GM18508 (cell line): ENCODE measurements at regions not wholly inside any gene's neighbourhood (a gene's known extent, or its start where the extent isn't known, plus 50 kb on each side); places are given as distances from the start of the nearest gene placed in this dataset.

ENCODE experiments used
- ATAC-seq: cut with Tn5 transposase; IDR thresholded peaks from one replicate; pipeline ENCODE4 v1.9.1; 2021; ENCODE audit warnings: moderate number of reproducible peaks; ENCODE audit not compliant: insufficient read depth, unreplicated experiment

GRCh38 chr11:15884141-15884540 lies 472.2 kb downstream of the SOX6 start:
- no peak for ATAC-seq

GRCh38 chr11:15884777-15885540 lies 471.4 kb downstream of the SOX6 start:
- ATAC-seq: no peak

- ATAC-seq: no peak
These were observed 470.5 kb downstream of the SOX6 start for GRCh38 chr11:15885854-15886253.

- no peak for ATAC-seq
These were observed 470.0 kb downstream of the SOX6 start for GRCh38 chr11:15886299-15886698.

GRCh38 chr11:15886866-15887265 lies 469.5 kb downstream of the SOX6 start:
- no peak for ATAC-seq

- ATAC-seq: no peak
These were observed 467.6 kb downstream of the SOX6 start for GRCh38 chr11:15888556-15889345.

- ATAC-seq: no peak
These were observed 466.8 kb downstream of the SOX6 start for GRCh38 chr11:15889363-15890030.

- no peak for ATAC-seq
These were observed 466.2 kb downstream of the SOX6 start for GRCh38 chr11:15890031-15890713.

GRCh38 chr11:15893080-15893492 lies 463.3 kb downstream of the SOX6 start:
- no peak for ATAC-seq

- no peak for ATAC-seq
These were observed 460.3 kb downstream of the SOX6 start for GRCh38 chr11:15896026-15896425.

GRCh38 chr11:15896530-15896929 lies 459.8 kb downstream of the SOX6 start:
- no peak for ATAC-seq

GRCh38 chr11:15897211-15897960 lies 459.0 kb downstream of the SOX6 start:
- no peak for ATAC-seq

- ATAC-seq: no peak
These were observed 455.3 kb downstream of the SOX6 start for GRCh38 chr11:15901054-15901453.

- no peak for ATAC-seq
These were observed 454.6 kb downstream of the SOX6 start for GRCh38 chr11:15901790-15902189.

GRCh38 chr11:15903246-15903645 lies 453.1 kb downstream of the SOX6 start:
- no peak for ATAC-seq

GRCh38 chr11:15905366-15906104 lies 450.8 kb downstream of the SOX6 start:
- no peak for ATAC-seq

GRCh38 chr11:15906481-15907035 lies 449.8 kb downstream of the SOX6 start:
- no peak for ATAC-seq

- no peak for ATAC-seq
These were observed 448.5 kb downstream of the SOX6 start for GRCh38 chr11:15907806-15908205.
